ENCODE measurements at regions not wholly inside any gene's neighbourhood (a gene's known extent, or its start where the extent isn't known, plus 50 kb on each side); places are given as distances from the start of the nearest gene placed in this dataset.

- 93 to 95% (median 94%) methylated on average over 3 of the region's 3 CpGs for WGBS, 3 donors
- no peak for ATAC-seq
- TF ChIP-seq CTCF (IDR thresholded peaks at IDR 0.05): no peak
- H3K27me3 ChIP-seq (ENCODE audit: insufficient read depth in 3 of 3, low read length in 2 of 3): no peaks in the 10 kb centered on the region
- no peaks in the 10 kb centered on the region for H3K36me3 ChIP-seq (ENCODE audit: insufficient read depth in 1 of 2, low read depth in 1 of 2)
- no peak overlapping the region for H3K27ac ChIP-seq
- no peak for DNase-seq
- H3K9me3 ChIP-seq: no peaks in the 10 kb centered on the region
- no peak overlapping the region for H3K4me3 ChIP-seq
- H3K4me1 ChIP-seq: no peaks in the 10 kb centered on the region
- intact Hi-C loops (cut with DNase I): no loop called here
Observed at GRCh38 chr21:28804089-28804670, 188.5 kb downstream of the LTN1 start.

- ATAC-seq: no peak
- no peak for TF ChIP-seq CTCF (IDR thresholded peaks at IDR 0.05)
Observed at GRCh38 chr21:28801906-28802305, 190.8 kb downstream of the LTN1 start.

GRCh38 chr21:28799926-28800325 lies 192.8 kb downstream of the LTN1 start:
- Histone ChIP-seq H3K4me3 (no peak overlapping the region), H3K27ac (no peak overlapping the region), H3K27me3 (ENCODE audit: insufficient read depth in 3 of 3, low read length in 2 of 3) (no peaks in the 10 kb centered on the region), H3K36me3 (ENCODE audit: insufficient read depth in 1 of 2, low read depth in 1 of 2) (no peaks in the 10 kb centered on the region), H3K4me1 (peaks cover 5% of the 10 kb centered on the region), H3K9me3 (no peaks in the 10 kb centered on the region)
- ATAC-seq: no peak
- no peak for TF ChIP-seq CTCF (IDR thresholded peaks at IDR 0.05)
- intact Hi-C loops (cut with DNase I): no loop called here
- WGBS, 3 donors: 89 to 97% (median 91%) methylated on average over 7 of the region's 7 CpGs
- no peak for DNase-seq

More at GRCh38 chr21:28801906-28802305, 190.8 kb downstream of the LTN1 start:
- Histone ChIP-seq H3K27me3 (ENCODE audit: insufficient read depth in 3 of 3, low read length in 2 of 3) (no peaks in the 10 kb centered on the region), H3K36me3 (ENCODE audit: insufficient read depth in 1 of 2, low read depth in 1 of 2) (no peaks in the 10 kb centered on the region), H3K4me3 (no peak overlapping the region), H3K27ac (no peak overlapping the region), H3K4me1 (peaks cover 5% of the 10 kb centered on the region), H3K9me3 (no peaks in the 10 kb centered on the region)
- DNase-seq: no peak
- 91 to 100% (median 93%) methylated on average over 1 of the region's 1 CpG for WGBS, 3 donors
- intact Hi-C loops (cut with DNase I): no loop called here

GRCh38 chr21:28798798-28799197 lies 193.9 kb downstream of the LTN1 start:
- H3K4me3 ChIP-seq: no peak overlapping the region
- H3K27me3 ChIP-seq (ENCODE audit: insufficient read depth in 3 of 3, low read length in 2 of 3): no peaks in the 10 kb centered on the region
- H3K36me3 ChIP-seq (ENCODE audit: insufficient read depth in 1 of 2, low read depth in 1 of 2): no peaks in the 10 kb centered on the region
- ATAC-seq (peak; percentile 38 to 61 (median 41)), DNase-seq (no peak)
- H3K4me1 ChIP-seq: peaks cover 5% of the 10 kb centered on the region
- H3K9me3 ChIP-seq: no peaks in the 10 kb centered on the region
- WGBS, 3 donors: 26 to 42% (median 28%) methylated on average over 1 of the region's 1 CpG
- intact Hi-C loops (cut with DNase I): no loop called here
- no peak overlapping the region for H3K27ac ChIP-seq
- no peak for TF ChIP-seq CTCF (IDR thresholded peaks at IDR 0.05)

GRCh38 chr21:28795251-28795650 lies 197.4 kb downstream of the LTN1 start:
- H3K4me3 ChIP-seq: no peak overlapping the region
- intact Hi-C loops (cut with DNase I): no loop called here
- H3K9me3 ChIP-seq: no peaks in the 10 kb centered on the region
- TF ChIP-seq CTCF (IDR thresholded peaks at IDR 0.05): no peak
- H3K27me3 ChIP-seq (ENCODE audit: insufficient read depth in 3 of 3, low read length in 2 of 3): no peaks in the 10 kb centered on the region
- no peaks in the 10 kb centered on the region for H3K36me3 ChIP-seq (ENCODE audit: insufficient read depth in 1 of 2, low read depth in 1 of 2)
- WGBS, 3 donors: 70 to 86% (median 72%) methylated on average over 1 of the region's 1 CpG
- no peak for ATAC-seq
- H3K4me1 ChIP-seq: peaks cover 5% of the 10 kb centered on the region
- no peak for DNase-seq
- no peak overlapping the region for H3K27ac ChIP-seq

Measured in psoas muscle (tissue), 7 donors.